B cell (primary cell): ENCODE measurements at regions not wholly inside any gene's neighbourhood (a gene's known extent, or its start where the extent isn't known, plus 50 kb on each side); places are given as distances from the start of the nearest gene placed in this dataset.

Experiments used
- ATAC-seq: fragments of 200-7000 bp; cut with Tn5 transposase; one replicate; pipeline ENCODE4 v1.10.0; 2021; ENCODE audit warnings: low read depth, mild to moderate bottlenecking, moderate number of reproducible peaks, moderate library complexity
- CTCF ChIA-PET: fragments of 350-600 bp; sonication (Branson Sonifier 250); formaldehyde crosslinking; loops from one replicate; lab custom pipeline; 2021; ENCODE audit warnings: antibody characterized with exemption, inconsistent platforms; lab: Charles Lee
- POLR2A ChIA-PET: fragments of 350-600 bp; sonication (Branson Sonifier 250); formaldehyde crosslinking; loops from one replicate; lab custom pipeline; 2021; ENCODE audit warnings: antibody characterized with exemption; lab: Charles Lee
- DNase-seq: peaks from one replicate; pipeline ENCODE4 v3.0.0; 2013
- H2AFZ ChIP-seq: 2 replicates; pipeline ENCODE4 v1.6.1; 2012; ENCODE audit warnings: mild to moderate bottlenecking, low read depth, low read length; ENCODE audit not compliant: insufficient read depth, poor library complexity, severe bottlenecking
- H3K27ac ChIP-seq, 2 donors: 1 replicate in 1 of 2; 2 replicates in 1 of 2; pipeline ENCODE4 v1.5.1; 2012 to 2013; ENCODE audit warnings: low read length in 2 of 2, mild to moderate bottlenecking in 2 of 2, moderate library complexity in 1 of 2
- H3K27me3 ChIP-seq, 4 experiments: fragments of 200-600 bp in 1 of 4; sonication (generic) in 1 of 4; replicated peaks in 1 of 4; 1 replicate in 2 of 4; 2 replicates in 2 of 4; pipeline versions ENCODE4 v1.6.1 to v1.7.0; 2013 to 2016; ENCODE audit warnings: low read length in 3 of 4, mild to moderate bottlenecking in 2 of 4, mixed read lengths in 1 of 4, moderate library complexity in 1 of 4; ENCODE audit not compliant: insufficient read depth in 4 of 4, control insufficient read depth in 3 of 4; ENCODE audit errors: control extremely low read depth in 1 of 4
- H3K36me3 ChIP-seq, 2 experiments: replicated peaks in 1 of 2; 1 replicate in 1 of 2; 2 replicates in 1 of 2; pipeline versions ENCODE4 v1.6.1 to v1.7.1; 2013; ENCODE audit warnings: low read length in 1 of 2; ENCODE audit not compliant: insufficient read depth in 2 of 2, control insufficient read depth in 1 of 2; ENCODE audit errors: control extremely low read depth in 1 of 2, extremely low read depth in 1 of 2
- H3K4me1 ChIP-seq, 2 donors: fragments of 200-600 bp in 1 of 2; sonication (generic) in 1 of 2; 1 replicate in 1 of 2; 2 replicates in 1 of 2; pipeline versions ENCODE4 v1.5.1 to v1.6.1; 2013 to 2017; ENCODE audit warnings: low read length in 2 of 2; ENCODE audit not compliant: control insufficient read depth in 2 of 2, insufficient read depth in 2 of 2
- H3K4me2 ChIP-seq: replicated peaks from 2 replicates; pipeline ENCODE3; 2012; ENCODE audit warnings: mild to moderate bottlenecking, low read depth, low read length; ENCODE audit not compliant: poor library complexity, severe bottlenecking
- H3K4me3 ChIP-seq, 5 experiments: fragments of 200-600 bp in 1 of 5; sonication (generic) in 1 of 5; 1 replicate in 3 of 5; 2 replicates in 2 of 5; pipeline versions ENCODE4 v1.5.1 to v1.7.0; 2011 to 2016; ENCODE audit warnings: low read length in 4 of 5, mild to moderate bottlenecking in 4 of 5, low read depth in 2 of 5, control low read depth in 1 of 5, moderate library complexity in 1 of 5; ENCODE audit not compliant: insufficient read depth in 1 of 5; ENCODE audit errors: control extremely low read depth in 1 of 5, extremely low read depth in 1 of 5
- H3K79me2 ChIP-seq: fragments of 200-600 bp; sonication (generic); one replicate; pipeline ENCODE4 v1.6.0; 2016; ENCODE audit warnings: low read length; ENCODE audit not compliant: control insufficient read depth, insufficient read depth
- H3K9ac ChIP-seq: fragments of 200-600 bp; sonication (generic); 2 replicates; pipeline ENCODE4 v1.6.1; 2017; ENCODE audit warnings: mild to moderate bottlenecking, low read length, moderate library complexity
- H3K9me3 ChIP-seq, 3 donors: one replicate each; pipeline versions ENCODE4 v1.6.1 to v1.7.1; 2013; ENCODE audit warnings: low read length in 2 of 3; ENCODE audit not compliant: control insufficient read depth in 2 of 3, insufficient read depth in 1 of 3; ENCODE audit errors: control extremely low read depth in 1 of 3
- H4K20me1 ChIP-seq: 2 replicates; pipeline ENCODE4 v1.6.0; 2012; ENCODE audit warnings: mild to moderate bottlenecking, low read length; ENCODE audit not compliant: insufficient read depth, control insufficient read depth, poor library complexity, severe bottlenecking
- H3K27ac Mint-ChIP-seq: one replicate; pipeline ENCODE4 v1.8.0; 2021; ENCODE audit warnings: mixed read lengths
- H3K27me3 Mint-ChIP-seq: one replicate; pipeline ENCODE4 v1.8.0; 2021; ENCODE audit warnings: mixed read lengths
- H3K4me1 Mint-ChIP-seq: one replicate; pipeline ENCODE4 v1.8.0; 2021; ENCODE audit warnings: mixed read lengths
- H3K4me3 Mint-ChIP-seq: one replicate; pipeline ENCODE4 v1.8.0; 2021; ENCODE audit warnings: mixed read lengths
- H3K9me3 Mint-ChIP-seq: one replicate; pipeline ENCODE4 v1.8.0; 2022; ENCODE audit warnings: mixed read lengths; ENCODE audit not compliant: insufficient read depth
- EZH2 ChIP-seq: IDR thresholded peaks from 2 replicates; pipeline ENCODE4 v1.6.1; 2012; ENCODE audit warnings: borderline replicate concordance, low read depth, mild to moderate bottlenecking, moderate library complexity, low read length; ENCODE audit not compliant: insufficient read depth, poor library complexity, severe bottlenecking
- WGBS: methylation state at CpG from one replicate; pipeline ENCODE4 v1.1.5; 2013; ENCODE audit warnings: missing lambda C conversion rate; ENCODE audit not compliant: insufficient coverage; 5-methylcytosine and 5-hydroxymethylcytosine counted together
- intact Hi-C: fragments of 100-400 bp; cut with micrococcal nuclease; formaldehyde crosslinking; loops from one replicate; pipeline ENCODE4 v1.10.0; 2022
- TF ChIP-seq, protein P1 (sequence below): fragments of 200-600 bp; IDR thresholded peaks from one replicate; pipeline ENCODE4 v1.8.0; 2022; ENCODE audit warnings: antibody characterized with exemption, mild to moderate bottlenecking

GRCh38 chr10:8392216-8392615 lies 337.7 kb downstream of the GATA3 start:
- Histone ChIP-seq H3K4me1 (no peaks in the 10 kb centered on the region), H3K4me2 (no peak overlapping the region), H3K27ac (no peak overlapping the region), H4K20me1 (no peaks in the 10 kb centered on the region), H3K36me3 (no peaks in the 10 kb centered on the region), H3K4me3 (no peak overlapping the region), H2AFZ (no peak overlapping the region), H3K27me3 (no peaks in the 10 kb centered on the region), H3K9me3 (no peaks in the 10 kb centered on the region), H3K9ac (no peak overlapping the region), H3K79me2 (no peaks in the 10 kb centered on the region)
- POLR2A ChIA-PET, result no interaction called here
- H3K4me3 Mint-ChIP-seq, result no peak overlapping the region
- DNase-seq, result no peak
- TF ChIP-seq EZH2, result no peak
- no peaks in the 10 kb centered on the region for H3K4me1 Mint-ChIP-seq
- H3K27ac Mint-ChIP-seq, result no peak overlapping the region
- no CpG with 5 or more reads among the region's 2 CpGs for WGBS
- no peak for ATAC-seq
- no peaks in the 10 kb centered on the region for H3K27me3 Mint-ChIP-seq
- CTCF ChIA-PET, result no interaction called here
- intact Hi-C loops, result no loop called here
- H3K9me3 Mint-ChIP-seq, result no peaks in the 10 kb centered on the region

- H3K4me2 ChIP-seq, result no peak overlapping the region
- no peaks in the 10 kb centered on the region for H3K9me3 Mint-ChIP-seq
- H3K9me3 ChIP-seq, result no peaks in the 10 kb centered on the region
- no peak overlapping the region for H3K27ac ChIP-seq
- H3K4me1 Mint-ChIP-seq, result no peaks in the 10 kb centered on the region
- intact Hi-C loops, result no loop called here
- H3K27me3 Mint-ChIP-seq, result no peaks in the 10 kb centered on the region
- no peaks in the 10 kb centered on the region for H3K36me3 ChIP-seq
- H3K4me3 ChIP-seq, result no peak overlapping the region
- CTCF ChIA-PET, result no interaction called here
- no peak for DNase-seq
- no peak overlapping the region for H2AFZ ChIP-seq
- no peak for ATAC-seq
- TF ChIP-seq EZH2, result no peak
- TF ChIP-seq, protein P1, sequence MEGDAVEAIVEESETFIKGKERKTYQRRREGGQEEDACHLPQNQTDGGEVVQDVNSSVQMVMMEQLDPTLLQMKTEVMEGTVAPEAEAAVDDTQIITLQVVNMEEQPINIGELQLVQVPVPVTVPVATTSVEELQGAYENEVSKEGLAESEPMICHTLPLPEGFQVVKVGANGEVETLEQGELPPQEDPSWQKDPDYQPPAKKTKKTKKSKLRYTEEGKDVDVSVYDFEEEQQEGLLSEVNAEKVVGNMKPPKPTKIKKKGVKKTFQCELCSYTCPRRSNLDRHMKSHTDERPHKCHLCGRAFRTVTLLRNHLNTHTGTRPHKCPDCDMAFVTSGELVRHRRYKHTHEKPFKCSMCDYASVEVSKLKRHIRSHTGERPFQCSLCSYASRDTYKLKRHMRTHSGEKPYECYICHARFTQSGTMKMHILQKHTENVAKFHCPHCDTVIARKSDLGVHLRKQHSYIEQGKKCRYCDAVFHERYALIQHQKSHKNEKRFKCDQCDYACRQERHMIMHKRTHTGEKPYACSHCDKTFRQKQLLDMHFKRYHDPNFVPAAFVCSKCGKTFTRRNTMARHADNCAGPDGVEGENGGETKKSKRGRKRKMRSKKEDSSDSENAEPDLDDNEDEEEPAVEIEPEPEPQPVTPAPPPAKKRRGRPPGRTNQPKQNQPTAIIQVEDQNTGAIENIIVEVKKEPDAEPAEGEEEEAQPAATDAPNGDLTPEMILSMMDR, result no peak
- no peaks in the 10 kb centered on the region for H3K79me2 ChIP-seq
- H3K4me3 Mint-ChIP-seq, result no peak overlapping the region
- H3K27ac Mint-ChIP-seq, result no peak overlapping the region
- H3K27me3 ChIP-seq, result no peaks in the 10 kb centered on the region
- H3K9ac ChIP-seq, result no peak overlapping the region
- POLR2A ChIA-PET, result no interaction called here
- no peaks in the 10 kb centered on the region for H4K20me1 ChIP-seq
- WGBS, result 87% methylated on average over 2 of the region's 2 CpGs
- H3K4me1 ChIP-seq, result no peaks in the 10 kb centered on the region
Measured at GRCh38 chr10:8393531-8393930, 339.0 kb downstream of the GATA3 start.
